PC-3 (cell line): ENCODE measurements at regions not wholly inside any gene's neighbourhood (a gene's known extent, or its start where the extent isn't known, plus 50 kb on each side); places are given as distances from the start of the nearest gene placed in this dataset.
"Not testable (repeated sequence)": the region's sequence is repeated elsewhere in the genome, so short reads cannot be mapped to it uniquely, and the experiment has no call there.

Experiments used
- ATAC-seq: fragments of 200-7000 bp; cut with Tn5 transposase; 2 replicates; pipeline ENCODE4 v1.9.1; 2020; ENCODE audit warnings: mild to moderate bottlenecking, moderate library complexity
- BruUV-seq: library from RNA; stranded (reverse); fragments of 400-500 nt; replicated peaks from 2 replicates; lab custom pipeline; 2021; lab: Mats Ljungman, UMichigan
- CTCF ChIA-PET: fragments of 300-600 bp; sonication (Branson Sonifier 250); formaldehyde crosslinking; loops from one replicate; lab custom pipeline; 2022; ENCODE audit warnings: antibody characterized with exemption; lab: Charles Lee
- POLR2A ChIA-PET: fragments of 300-600 bp; sonication (Branson Sonifier 250); formaldehyde crosslinking; loops from one replicate; lab custom pipeline; 2022; ENCODE audit warnings: antibody characterized with exemption; ENCODE audit not compliant: unreplicated experiment; lab: Charles Lee
- DNase-seq: peaks from one replicate; pipeline ENCODE4 v3.0.0-alpha.2; 2015
- H2AFZ ChIP-seq: fragments of 300-600 bp; sonication (generic); 2 replicates; pipeline ENCODE4 v1.6.0; 2016; ENCODE audit warnings: antibody characterized with exemption, low read length
- H3F3A ChIP-seq: fragments of 300-600 bp; sonication (generic); one replicate; pipeline ENCODE4 v1.6.0; 2017; ENCODE audit warnings: antibody characterized with exemption, low read length, control low read depth, mild to moderate bottlenecking; ENCODE audit not compliant: unreplicated experiment
- H3K27ac ChIP-seq: fragments of 300-600 bp; sonication (generic); 2 replicates; pipeline ENCODE4 v1.5.1; 2016; ENCODE audit warnings: mild to moderate bottlenecking, low read length
- H3K27me3 ChIP-seq: fragments of 300-600 bp; sonication (generic); 2 replicates; pipeline ENCODE4 v1.6.1; 2016; ENCODE audit warnings: low read length, mixed read lengths
- H3K36me3 ChIP-seq: fragments of 300-600 bp; sonication (generic); 2 replicates; pipeline ENCODE4 v1.6.1; 2016; ENCODE audit warnings: low read depth, mixed run types, low read length, mixed read lengths
- H3K4me1 ChIP-seq: fragments of 300-600 bp; sonication (generic); 2 replicates; pipeline ENCODE4 v1.5.1; 2016; ENCODE audit warnings: low read length; ENCODE audit not compliant: insufficient read depth
- H3K4me2 ChIP-seq: fragments of 300-600 bp; sonication (generic); 2 replicates; pipeline ENCODE4 v1.6.0; 2016; ENCODE audit warnings: low read length
- H3K4me3 ChIP-seq: fragments of 300-600 bp; sonication (generic); 2 replicates; pipeline ENCODE4 v1.5.1; 2016; ENCODE audit warnings: mild to moderate bottlenecking, low read length, mixed read lengths
- H3K79me2 ChIP-seq: fragments of 300-600 bp; sonication (generic); 2 replicates; pipeline ENCODE4 v1.6.1; 2017; ENCODE audit warnings: low read length, mixed read lengths
- H3K9ac ChIP-seq: fragments of 300-600 bp; sonication (generic); 2 replicates; pipeline ENCODE4 v1.6.0; 2016; ENCODE audit warnings: mild to moderate bottlenecking, low read length
- H3K9me2 ChIP-seq: fragments of 300-600 bp; sonication (generic); replicated peaks from 2 replicates; pipeline ENCODE4 v1.6.1; 2016; ENCODE audit warnings: mixed run types, low read length, mixed read lengths
- H3K9me3 ChIP-seq: fragments of 300-600 bp; sonication (generic); 2 replicates; pipeline ENCODE4 v1.6.1; 2016; ENCODE audit warnings: low read length, mixed read lengths
- H4K20me1 ChIP-seq: fragments of 300-600 bp; sonication (generic); 2 replicates; pipeline ENCODE4 v1.6.1; 2016; ENCODE audit warnings: low read length, mixed read lengths
- EZH2 ChIP-seq: fragments of 300-600 bp; sonication (generic); IDR thresholded peaks from one replicate; pipeline ENCODE4 v1.6.1; 2017; ENCODE audit warnings: antibody characterized with exemption, mild to moderate bottlenecking, low read length; ENCODE audit not compliant: unreplicated experiment
- EZH2phosphoT487 ChIP-seq: fragments of 300-600 bp; sonication (generic); IDR thresholded peaks from 2 replicates; pipeline ENCODE4 v1.6.1; 2018; ENCODE audit warnings: mild to moderate bottlenecking, antibody characterized with exemption, low read length, borderline replicate concordance
- intact Hi-C: fragments of 100-400 bp; cut with micrococcal nuclease; formaldehyde crosslinking; loops from 2 replicates; pipeline ENCODE4 v1.9.0; 2023
- TF ChIP-seq, protein P1 (sequence below): fragments of 300-600 bp; sonication (generic); conservative IDR thresholded peaks from 2 replicates; pipeline ENCODE4 v1.5.1; 2017; ENCODE audit warnings: antibody characterized with exemption, low read depth, mild to moderate bottlenecking, low read length

DNA sequence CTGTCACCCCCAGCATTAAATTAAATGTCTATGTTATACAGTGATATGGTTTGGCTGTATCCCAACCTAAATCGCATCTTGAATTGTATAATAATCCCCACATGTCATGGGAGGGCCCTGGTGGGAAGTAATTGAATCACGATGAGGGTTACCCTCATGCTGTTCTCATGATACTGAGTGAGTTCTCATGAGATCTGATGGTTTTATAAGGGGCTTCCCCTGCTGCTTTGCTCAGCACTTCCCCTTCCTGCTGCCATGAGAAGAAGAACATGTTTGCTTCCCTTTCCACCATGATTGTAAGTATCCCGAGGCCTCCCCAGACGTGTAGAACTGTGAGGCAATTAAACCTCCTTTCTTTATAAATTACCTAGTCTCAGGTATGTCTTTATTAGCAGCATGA, 445.7 kb downstream of the MRPL39 start:
- BruUV-seq: no TSS peak
- H3K9ac ChIP-seq: no peak overlapping the region
- ATAC-seq (no peak), DNase-seq (no peak)
- H4K20me1 ChIP-seq: no peaks in the 10 kb centered on the region
- POLR2A ChIA-PET: no interaction called here
- TF ChIP-seq EZH2: no peak
- no peak for TF ChIP-seq EZH2phosphoT487
- TF ChIP-seq, protein P1, sequence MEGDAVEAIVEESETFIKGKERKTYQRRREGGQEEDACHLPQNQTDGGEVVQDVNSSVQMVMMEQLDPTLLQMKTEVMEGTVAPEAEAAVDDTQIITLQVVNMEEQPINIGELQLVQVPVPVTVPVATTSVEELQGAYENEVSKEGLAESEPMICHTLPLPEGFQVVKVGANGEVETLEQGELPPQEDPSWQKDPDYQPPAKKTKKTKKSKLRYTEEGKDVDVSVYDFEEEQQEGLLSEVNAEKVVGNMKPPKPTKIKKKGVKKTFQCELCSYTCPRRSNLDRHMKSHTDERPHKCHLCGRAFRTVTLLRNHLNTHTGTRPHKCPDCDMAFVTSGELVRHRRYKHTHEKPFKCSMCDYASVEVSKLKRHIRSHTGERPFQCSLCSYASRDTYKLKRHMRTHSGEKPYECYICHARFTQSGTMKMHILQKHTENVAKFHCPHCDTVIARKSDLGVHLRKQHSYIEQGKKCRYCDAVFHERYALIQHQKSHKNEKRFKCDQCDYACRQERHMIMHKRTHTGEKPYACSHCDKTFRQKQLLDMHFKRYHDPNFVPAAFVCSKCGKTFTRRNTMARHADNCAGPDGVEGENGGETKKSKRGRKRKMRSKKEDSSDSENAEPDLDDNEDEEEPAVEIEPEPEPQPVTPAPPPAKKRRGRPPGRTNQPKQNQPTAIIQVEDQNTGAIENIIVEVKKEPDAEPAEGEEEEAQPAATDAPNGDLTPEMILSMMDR: no peak
- H3K4me3 ChIP-seq: no peak overlapping the region
- no peaks in the 10 kb centered on the region for H3K27me3 ChIP-seq
- H3F3A ChIP-seq: no peaks in the 10 kb centered on the region
- H3K79me2 ChIP-seq: no peaks in the 10 kb centered on the region
- intact Hi-C loops: no loop called here
- H3K9me3 ChIP-seq: peaks cover 5% of the 10 kb centered on the region; the same call in 1 of the 2 replicates
- no peaks in the 10 kb centered on the region for H3K9me2 ChIP-seq
- H3K4me1 ChIP-seq: no peaks in the 10 kb centered on the region
- H3K4me2 ChIP-seq: no peak overlapping the region
- no peak overlapping the region for H2AFZ ChIP-seq
- H3K27ac ChIP-seq: no peak overlapping the region
- CTCF ChIA-PET: no interaction called here
- H3K36me3 ChIP-seq: no peaks in the 10 kb centered on the region

DNA sequence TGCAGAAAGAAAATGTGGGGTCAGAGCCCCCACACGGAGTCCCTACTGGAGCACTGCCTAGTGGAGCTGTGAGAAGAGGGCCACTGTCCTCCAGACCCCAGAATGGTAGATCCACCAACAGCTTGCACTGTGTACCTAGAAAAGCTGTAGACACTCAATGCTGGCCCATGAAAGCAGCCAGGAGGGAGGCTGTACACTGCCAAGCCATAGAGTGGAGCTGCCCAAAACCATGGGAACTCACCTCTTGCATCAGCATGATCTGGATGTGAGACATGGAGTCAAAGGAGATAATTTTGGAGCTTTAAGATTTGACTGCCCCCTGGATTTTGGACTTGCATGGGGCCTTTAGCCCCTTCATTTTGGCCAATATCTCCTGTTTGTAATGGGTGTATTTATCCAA, 452.3 kb downstream of the MRPL39 start:
- H2AFZ ChIP-seq, H4K20me1 ChIP-seq, H3K9me2 ChIP-seq, DNase-seq, H3K79me2 ChIP-seq, H3F3A ChIP-seq, H3K9me3 ChIP-seq, CTCF ChIA-PET, ATAC-seq, POLR2A ChIA-PET, H3K36me3 ChIP-seq, intact Hi-C loops, H3K9ac ChIP-seq, H3K27ac ChIP-seq, H3K4me1 ChIP-seq, H3K4me3 ChIP-seq, H3K4me2 ChIP-seq, H3K27me3 ChIP-seq, BruUV-seq: not testable (repeated sequence)

DNA sequence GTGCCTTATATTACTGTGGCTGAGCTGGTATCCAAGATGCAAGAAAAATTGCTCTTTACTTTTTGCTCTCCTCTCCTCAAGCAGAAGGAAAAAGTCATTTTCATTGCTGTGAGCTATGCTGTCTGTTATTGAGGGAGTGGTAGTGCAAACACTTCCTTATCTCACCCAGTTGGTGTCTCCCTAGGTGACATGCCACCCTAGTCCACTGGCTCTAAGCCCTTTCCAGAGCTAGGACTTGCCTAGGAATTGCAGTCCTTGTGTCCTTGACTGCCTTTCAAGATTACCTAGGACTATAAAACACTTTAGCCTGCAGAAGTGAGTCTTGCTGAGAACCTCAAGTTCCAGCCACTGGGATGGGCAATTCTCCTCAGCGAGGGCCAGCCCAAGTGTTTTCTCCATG, 458.3 kb downstream of the MRPL39 start:
- H3K9ac ChIP-seq: no peak overlapping the region
- DNase-seq: no peak
- H4K20me1 ChIP-seq: no peaks in the 10 kb centered on the region
- no TSS peak for BruUV-seq
- H3K27me3 ChIP-seq: no peaks in the 10 kb centered on the region
- H3K9me3 ChIP-seq: no peaks in the 10 kb centered on the region; the same call in 1 of the 2 replicates
- CTCF ChIA-PET: no interaction called here
- TF ChIP-seq, protein P1: no peak
- no peak for TF ChIP-seq EZH2
- TF ChIP-seq EZH2phosphoT487: no peak
- H3K36me3 ChIP-seq: no peaks in the 10 kb centered on the region
- H3K4me3 ChIP-seq: no peak overlapping the region
- H3K9me2 ChIP-seq: no peaks in the 10 kb centered on the region
- peak; percentile 24; the same call in 1 of the 2 replicates for ATAC-seq
- H3K4me2 ChIP-seq: no peak overlapping the region
- H3F3A ChIP-seq: no peaks in the 10 kb centered on the region
- no peaks in the 10 kb centered on the region for H3K79me2 ChIP-seq
- intact Hi-C loops: no loop called here
- no peak overlapping the region for H3K27ac ChIP-seq
- H3K4me1 ChIP-seq: no peaks in the 10 kb centered on the region
- POLR2A ChIA-PET: no interaction called here
- no peak overlapping the region for H2AFZ ChIP-seq
